Stomach (tissue), 8 donors: ENCODE measurements at regions not wholly inside any gene's neighbourhood (a gene's known extent, or its start where the extent isn't known, plus 50 kb on each side); places are given as distances from the start of the nearest gene placed in this dataset.

Experiments
- DNase-seq, 2 donors: peaks; one replicate each; pipeline versions ENCODE4 v3.0.0 to v3.0.0-alpha.2; 2013 to 2019
- H3K27ac ChIP-seq, 5 donors: fragments of 200-600 bp in 4 of 5; sonication (generic) in 4 of 5; one replicate each; pipeline ENCODE4 v1.5.1; 2013 to 2019; ENCODE audit warnings: mild to moderate bottlenecking in 1 of 5, moderate library complexity in 1 of 5
- H3K27me3 ChIP-seq, 3 donors: fragments of 200-600 bp; sonication (generic); one replicate each; pipeline ENCODE4 v1.5.1; 2017 to 2019; ENCODE audit warnings: mixed run types in 1 of 3
- H3K36me3 ChIP-seq, 4 donors: fragments of 200-600 bp; sonication (generic); 1 replicate in 3 of 4; 2 replicates in 1 of 4; pipeline ENCODE4 v1.5.1; 2016 to 2019
- H3K4me1 ChIP-seq, 4 donors: fragments of 200-600 bp; sonication (generic); one replicate each; pipeline ENCODE4 v1.5.1; 2016 to 2019
- H3K4me3 ChIP-seq, 4 donors: fragments of 200-600 bp; sonication (generic) in 3 of 4; one replicate each; pipeline ENCODE4 v1.5.1; 2016 to 2019; ENCODE audit warnings: mild to moderate bottlenecking in 1 of 4
- H3K9me3 ChIP-seq, 4 donors: fragments of 200-600 bp; sonication (generic); one replicate each; pipeline ENCODE4 v1.5.1; 2016 to 2019
- CTCF ChIP-seq, 7 experiments: fragments of 450-650 bp in 4 of 7; fragments of 200-600 bp in 3 of 7; sonication (generic) in 3 of 7; IDR thresholded peaks; one replicate each; pipeline ENCODE4 v1.5.1; 2016 to 2019; ENCODE audit warnings: antibody characterized with exemption in 7 of 7, control low read depth in 2 of 7, mild to moderate bottlenecking in 1 of 7
- EP300 ChIP-seq: sonication (generic); formaldehyde crosslinking; IDR thresholded peaks from one replicate; pipeline ENCODE4 v1.6.1; 2017; ENCODE audit warnings: antibody characterized with exemption
- POLR2A ChIP-seq, 4 donors: fragments of 450-650 bp; IDR thresholded peaks; one replicate each; pipeline ENCODE4 v1.6.1; 2016; ENCODE audit warnings: antibody characterized with exemption in 4 of 4, control low read depth in 2 of 4, mild to moderate bottlenecking in 1 of 4, moderate library complexity in 1 of 4
- POLR2AphosphoS5 ChIP-seq, 3 donors: sonication (generic); formaldehyde crosslinking; IDR thresholded peaks; one replicate each; pipeline ENCODE4 v1.6.1; 2016; ENCODE audit warnings: antibody characterized with exemption in 3 of 3
- WGBS, 5 donors: extraction: QIAGEN DNeasy Blood & Tissue Kit in 3 of 5; methylation state at CpG; one replicate each; pipeline versions ENCODE4 v1.1.5 to v1.1.7; 2013 to 2018; 5-methylcytosine and 5-hydroxymethylcytosine counted together
- intact Hi-C: fragments of 100-400 bp; cut with DNase I; formaldehyde crosslinking; loops from one replicate; pipeline ENCODE4 v1.15.1; 2023; ENCODE audit warnings: low total_unique reads
- donor health status: healthy with polysubstance abuse.
- donor health status: Bipolar disorder and iron deficiency.
- donor health status: healthy.

DNA sequence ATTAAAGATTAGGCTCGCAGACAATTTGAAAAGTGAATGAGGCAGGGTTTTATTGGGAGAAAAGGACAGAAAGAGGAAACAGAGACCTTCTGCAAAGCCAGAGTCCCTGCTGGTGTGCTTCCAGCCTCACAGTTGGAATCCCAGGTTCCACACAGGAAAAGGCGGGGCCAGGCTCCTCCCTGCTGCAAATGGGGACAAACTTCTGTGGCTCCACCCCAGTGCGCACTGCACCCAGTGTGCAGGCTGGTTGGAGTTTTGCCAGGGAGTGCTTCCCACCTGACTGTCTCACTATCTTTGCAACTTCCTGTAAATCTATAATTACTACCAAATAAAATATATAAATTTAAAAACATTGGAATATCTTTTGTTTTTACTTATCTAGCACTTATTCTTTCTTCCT, 386.0 kb upstream of the GRIN3A start:
- Histone ChIP-seq H3K4me3 (no peak overlapping the region), H3K4me1 (no peaks in the 10 kb centered on the region), H3K36me3 (no peaks in the 10 kb centered on the region), H3K9me3 (peaks cover 0 to 9% (median 4%) of the 10 kb centered on the region in 4 donors), H3K27me3 (no peaks in the 10 kb centered on the region), H3K27ac (no peak overlapping the region)
- no peak for TF ChIP-seq POLR2A (IDR thresholded peaks at IDR 0.05)
- no peak for TF ChIP-seq POLR2AphosphoS5 (IDR thresholded peaks at IDR 0.05)
- TF ChIP-seq CTCF (IDR thresholded peaks at IDR 0.05) = no peak
- no peak for TF ChIP-seq EP300
- intact Hi-C loops = no loop called here
- DNase-seq = no peak
- WGBS, 5 donors = 75 to 80% (median 78%) methylated on average over 3 of the region's 3 CpGs

DNA sequence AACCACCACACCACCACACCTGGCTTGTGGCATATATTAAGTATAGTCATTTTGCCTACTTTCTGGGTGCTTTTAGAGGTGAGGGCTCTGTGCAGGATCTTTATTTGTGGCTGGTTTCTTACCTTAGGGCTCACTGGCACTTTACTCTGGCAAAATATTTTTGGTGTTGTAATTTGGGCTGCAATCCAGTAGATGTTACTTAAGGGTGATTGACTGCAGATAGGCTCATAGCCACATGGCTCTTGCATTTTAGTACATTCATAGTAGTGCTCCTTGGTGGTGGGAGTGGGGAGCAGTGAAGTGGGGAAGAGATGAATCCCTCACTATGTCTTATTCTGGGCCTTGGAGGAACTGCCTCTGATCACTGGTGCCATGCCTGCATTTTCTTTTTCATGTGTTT, 376.1 kb upstream of the GRIN3A start:
- no peak overlapping the region for H3K4me3 ChIP-seq
- TF ChIP-seq POLR2A (IDR thresholded peaks at IDR 0.05) (no peak), POLR2AphosphoS5 (IDR thresholded peaks at IDR 0.05) (no peak), CTCF (IDR thresholded peaks at IDR 0.05) (no peak), EP300 (no peak)
- no peaks in the 10 kb centered on the region for H3K4me1 ChIP-seq
- peaks cover 0 to 10% (median 7%) of the 10 kb centered on the region in 4 donors for H3K9me3 ChIP-seq
- no peaks in the 10 kb centered on the region for H3K27me3 ChIP-seq
- no peaks in the 10 kb centered on the region for H3K36me3 ChIP-seq
- DNase-seq = no peak
- no peak overlapping the region for H3K27ac ChIP-seq
- intact Hi-C loops = no loop called here

- intact Hi-C loops = no loop called here
- Histone ChIP-seq H3K27me3 (no peaks in the 10 kb centered on the region), H3K9me3 (peaks cover 0 to 8% (median under 1%) of the 10 kb centered on the region in 4 donors), H3K36me3 (no peaks in the 10 kb centered on the region), H3K27ac (no peak overlapping the region), H3K4me3 (no peak overlapping the region), H3K4me1 (no peaks in the 10 kb centered on the region)
- TF ChIP-seq POLR2AphosphoS5 (IDR thresholded peaks at IDR 0.05) (no peak), CTCF (IDR thresholded peaks at IDR 0.05) (no peak), EP300 (no peak), POLR2A (IDR thresholded peaks at IDR 0.05) (no peak)
- 79 to 85% (median 82%) methylated on average over 1 of the region's 1 CpG for WGBS, 5 donors
- no peak for DNase-seq
Measured at GRCh38 chr9:102113191-102113590, 374.7 kb upstream of the GRIN3A start.

GRCh38 chr9:102106439-102106838, 368.0 kb upstream of the GRIN3A start:
- H3K4me3 ChIP-seq = no peak overlapping the region
- H3K27me3 ChIP-seq = no peaks in the 10 kb centered on the region
- H3K27ac ChIP-seq = no peak overlapping the region
- no peaks in the 10 kb centered on the region for H3K36me3 ChIP-seq
- intact Hi-C loops = no loop called here
- no peak for TF ChIP-seq POLR2AphosphoS5 (IDR thresholded peaks at IDR 0.05)
- no peak for DNase-seq
- no peaks in the 10 kb centered on the region for H3K4me1 ChIP-seq
- WGBS, 5 donors = 32 to 53% (median 48%) methylated on average over 1 of the region's 1 CpG
- H3K9me3 ChIP-seq = no peaks in the 10 kb centered on the region

- no peak for DNase-seq
- no peaks in the 10 kb centered on the region for H3K4me1 ChIP-seq
- no peak for TF ChIP-seq EP300
- no peak for TF ChIP-seq POLR2AphosphoS5 (IDR thresholded peaks at IDR 0.05)
- no peak for TF ChIP-seq POLR2A (IDR thresholded peaks at IDR 0.05)
- TF ChIP-seq CTCF (IDR thresholded peaks at IDR 0.05) = no peak
- no peaks in the 10 kb centered on the region for H3K9me3 ChIP-seq
- no peak overlapping the region for H3K27ac ChIP-seq
- H3K27me3 ChIP-seq = no peaks in the 10 kb centered on the region
- intact Hi-C loops = no loop called here
- H3K36me3 ChIP-seq = no peaks in the 10 kb centered on the region
- no peak overlapping the region for H3K4me3 ChIP-seq
Measured at GRCh38 chr9:102101723-102102122, 363.3 kb upstream of the GRIN3A start.
